Kidney tubule cell (primary cell): ENCODE measurements at regions not wholly inside any gene's neighbourhood (a gene's known extent, or its start where the extent isn't known, plus 50 kb on each side); places are given as distances from the start of the nearest gene placed in this dataset.

ENCODE experiments used
- DNase-seq: peaks from one replicate; pipeline ENCODE4 v3.0.0-alpha.2; 2018; ENCODE audit warnings: low spot score

- DNase-seq, result no peak
These were observed 348.7 kb downstream of the ZIC1 start for GRCh38 chr3:147757866-147758265.

DNA sequence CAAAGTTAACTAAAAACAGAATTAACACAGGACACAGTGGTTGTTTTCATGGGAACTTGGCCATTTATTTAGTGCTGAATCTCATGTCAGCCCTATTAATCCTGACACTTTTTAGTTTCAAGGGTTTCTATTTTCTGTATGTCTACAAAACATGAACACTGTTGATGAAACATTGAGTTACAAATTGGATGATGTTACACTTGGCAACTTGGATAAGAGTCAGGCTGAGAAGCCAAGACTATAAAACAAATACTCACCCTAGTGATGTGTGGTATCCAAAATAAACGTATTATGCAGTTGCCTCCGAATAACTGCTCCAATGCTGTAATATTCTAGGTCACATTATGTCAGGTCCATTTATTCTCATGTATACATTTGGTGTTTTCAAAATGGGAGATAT lies 349.6 kb downstream of the ZIC1 start:
- no peak for DNase-seq

DNA sequence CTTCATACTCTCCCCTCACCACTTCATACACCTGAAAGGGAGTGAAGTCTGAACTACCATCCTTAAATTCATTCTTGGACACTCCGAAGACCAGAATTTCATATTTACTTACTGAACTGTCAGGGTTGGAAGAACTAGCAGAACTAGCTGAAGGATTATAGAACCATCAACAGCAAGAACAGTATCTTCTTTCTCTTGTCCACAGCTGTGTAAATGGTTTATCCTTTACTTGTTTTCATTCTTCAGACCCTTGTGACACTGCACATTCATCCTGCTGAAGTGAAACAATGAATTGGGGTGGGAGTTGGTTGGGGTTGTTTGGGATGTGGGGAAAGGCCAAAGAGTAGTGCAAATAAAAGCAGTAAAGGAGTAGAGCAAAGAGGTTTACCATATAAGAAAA lies 350.9 kb downstream of the ZIC1 start:
- no peak for DNase-seq

DNA sequence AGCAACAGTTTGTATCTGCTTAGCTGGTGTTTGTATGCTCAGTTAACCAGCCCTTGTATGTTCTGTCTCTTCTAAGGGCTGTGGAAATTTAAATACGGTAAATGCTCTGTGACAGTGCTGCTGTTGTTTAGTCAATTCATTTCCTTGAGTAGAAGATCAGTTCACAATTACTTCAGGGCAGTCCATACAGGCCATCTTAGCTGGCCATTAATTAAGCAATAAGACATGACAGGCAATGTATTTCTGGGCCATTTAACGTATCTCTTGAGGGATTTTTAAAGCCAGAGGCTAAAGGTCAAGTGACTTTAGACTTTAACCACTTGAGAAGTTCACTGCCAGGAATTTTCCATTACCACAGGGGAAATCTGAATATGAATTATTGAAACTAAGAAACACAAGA lies 351.8 kb downstream of the ZIC1 start:
- no peak for DNase-seq

DNA sequence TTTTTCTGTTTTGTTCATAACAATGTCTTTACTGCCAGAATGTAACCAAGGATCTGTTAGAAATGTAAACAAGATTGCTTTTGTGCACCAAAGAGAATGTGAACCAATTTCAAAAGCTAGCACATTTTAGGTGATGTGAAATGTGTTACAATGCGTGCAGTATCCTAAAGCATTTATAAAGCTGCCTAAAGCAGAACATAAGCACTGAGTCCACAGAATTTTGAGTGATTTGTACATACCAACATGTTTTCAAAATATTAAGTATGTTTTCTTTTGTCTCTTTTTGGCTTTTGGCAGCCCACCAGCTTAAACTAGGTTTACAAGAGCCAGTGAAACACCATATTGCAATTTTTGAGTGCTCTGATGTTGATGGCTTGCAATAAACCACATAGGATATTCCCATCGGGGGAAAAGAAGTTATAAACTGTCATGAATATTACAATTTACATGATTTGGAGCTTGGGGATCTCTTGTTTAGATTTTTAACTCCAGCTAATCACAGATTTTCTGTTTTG lies 364.0 kb downstream of the ZIC1 start:
- DNase-seq, result no peak

GRCh38 chr3:147775411-147775810 lies 366.2 kb downstream of the ZIC1 start:
- no peak for DNase-seq

GRCh38 chr3:147775816-147776530 lies 366.8 kb downstream of the ZIC1 start:
- no peak for DNase-seq

GRCh38 chr3:147793841-147794240 lies 384.7 kb downstream of the ZIC1 start:
- DNase-seq, result no peak

- no peak for DNase-seq
These were observed 385.4 kb downstream of the ZIC1 start for GRCh38 chr3:147794596-147794995.

DNA sequence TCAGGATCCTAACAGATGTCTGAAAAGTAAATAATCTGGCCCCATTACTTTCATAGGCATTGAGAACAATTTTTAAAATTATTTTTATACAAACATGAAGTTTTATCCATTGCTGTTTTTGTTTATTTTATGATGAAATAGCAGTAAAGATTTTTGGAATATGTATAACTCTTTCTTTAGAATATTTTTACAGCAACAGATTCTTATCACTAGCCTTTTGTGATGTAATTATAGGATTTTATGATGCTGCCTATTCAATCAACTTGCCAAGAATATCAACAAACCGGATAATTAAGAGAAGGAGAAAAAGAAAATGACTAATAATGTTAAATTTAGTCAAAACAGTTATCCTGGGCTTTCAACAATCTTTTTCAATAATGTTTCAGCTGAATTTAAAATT lies 386.3 kb downstream of the ZIC1 start:
- no peak for DNase-seq

DNA sequence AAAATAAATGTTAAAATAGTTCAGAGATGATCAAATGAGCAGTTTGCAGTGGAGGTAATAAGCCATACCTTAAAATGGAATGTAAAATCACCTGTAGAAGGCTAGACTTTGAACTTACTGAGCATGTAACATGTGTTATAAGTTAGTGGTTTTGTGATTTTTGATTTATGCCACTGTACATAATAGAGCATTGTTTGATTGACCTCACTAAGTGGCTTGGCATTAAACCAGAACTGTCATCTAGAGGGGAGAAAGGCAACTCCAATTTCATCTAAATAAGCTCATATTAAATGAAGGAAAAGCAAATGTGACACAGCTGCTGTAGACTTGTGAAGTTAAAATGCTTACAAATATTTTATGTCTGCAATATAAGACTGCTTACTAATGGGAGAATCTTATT lies 387.9 kb downstream of the ZIC1 start:
- DNase-seq, result no peak

DNA sequence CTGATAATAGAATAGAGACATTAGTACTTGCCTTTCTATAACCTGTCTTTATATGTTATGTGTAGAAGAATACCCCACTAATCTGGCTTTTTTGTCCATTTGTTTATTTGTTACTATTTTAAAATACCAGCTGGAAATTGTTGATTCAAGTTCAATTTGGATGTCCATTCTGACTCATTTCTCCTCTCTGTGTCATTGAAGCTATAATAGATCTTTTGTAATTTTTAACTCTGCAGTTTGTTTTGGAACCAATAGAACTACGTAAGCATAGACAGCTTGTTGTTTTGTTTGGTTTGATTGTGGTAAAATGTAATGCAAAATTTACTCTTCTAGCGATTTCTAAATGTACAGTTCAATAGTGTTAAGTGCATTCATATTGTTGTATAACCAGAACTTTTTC lies 390.4 kb downstream of the ZIC1 start:
- no peak for DNase-seq

DNA sequence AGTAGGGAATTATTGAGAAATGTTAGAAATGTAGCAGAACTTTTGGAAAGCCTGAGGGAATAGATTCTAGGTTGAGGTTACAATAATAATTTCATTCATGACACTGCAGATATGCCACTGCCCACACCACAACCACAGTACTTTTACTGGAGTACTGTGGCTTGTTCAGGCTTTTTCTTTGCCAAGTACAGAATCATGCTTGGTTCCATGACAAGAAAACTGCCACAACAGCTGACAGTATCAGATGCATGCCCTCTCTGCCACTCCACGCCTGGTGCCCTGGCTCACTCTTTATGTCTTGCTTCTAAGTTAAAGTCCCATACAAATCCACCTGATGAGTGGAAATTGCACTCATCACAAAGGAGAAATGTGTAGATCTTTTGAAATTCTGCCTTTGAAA lies 398.6 kb downstream of the ZIC1 start:
- no peak for DNase-seq

- no peak for DNase-seq
These were observed 400.0 kb downstream of the ZIC1 start for GRCh38 chr3:147809206-147809605.

DNA sequence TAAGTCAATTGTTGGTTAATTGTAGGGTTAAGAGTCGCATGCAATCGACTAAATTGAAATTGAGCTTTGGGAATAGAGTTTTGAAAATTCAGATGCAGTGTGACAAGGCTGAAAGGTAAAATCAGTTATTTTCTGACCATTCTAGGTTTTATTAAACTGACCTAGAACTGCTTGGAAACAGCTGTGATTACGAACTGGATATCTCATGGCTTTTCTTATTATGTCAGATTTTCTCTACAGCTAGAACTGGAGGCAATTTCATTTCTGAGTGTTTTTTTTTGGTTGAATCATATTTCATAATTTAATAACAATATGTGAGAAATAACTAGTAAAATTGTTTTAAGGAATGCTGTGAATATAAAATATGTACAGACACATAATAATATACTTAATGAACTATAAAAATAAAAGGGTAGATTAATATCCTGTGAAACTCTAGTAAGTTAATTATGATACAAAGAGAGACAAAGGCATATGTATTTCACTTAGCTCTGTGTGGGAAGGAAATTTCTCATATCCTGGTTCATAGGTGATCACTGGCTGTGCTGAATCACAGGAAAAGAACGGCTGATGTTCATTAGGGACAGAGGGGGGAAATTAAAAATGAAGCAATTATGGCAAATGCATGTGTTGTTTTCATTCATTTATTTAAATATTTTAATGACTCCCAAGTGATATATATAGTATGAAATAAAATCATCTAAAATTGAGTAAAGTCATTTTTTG lies 403.2 kb downstream of the ZIC1 start:
- no peak for DNase-seq

- DNase-seq, result no peak
These were observed 404.1 kb downstream of the ZIC1 start for GRCh38 chr3:147813256-147813655.

DNA sequence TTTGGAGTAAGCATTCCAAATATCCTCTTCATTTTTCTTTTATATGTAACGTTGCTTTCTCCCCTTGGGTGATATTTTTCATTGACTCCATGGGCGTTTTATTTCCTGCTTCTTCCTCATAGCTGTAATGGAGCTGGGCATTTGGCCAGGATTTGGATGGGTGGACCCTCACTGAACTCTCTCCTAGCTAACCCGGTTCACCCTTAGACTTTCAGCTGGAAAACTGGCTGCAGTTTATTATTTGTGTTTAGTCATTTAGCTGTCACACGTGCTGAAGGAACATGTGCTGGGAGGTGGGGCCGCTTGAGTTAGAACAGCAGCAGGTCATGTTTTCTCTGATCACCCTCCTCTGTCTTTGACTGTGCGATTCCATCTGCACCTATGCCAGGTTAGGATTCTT lies 407.6 kb downstream of the ZIC1 start:
- peak; percentile 31 for DNase-seq

DNA sequence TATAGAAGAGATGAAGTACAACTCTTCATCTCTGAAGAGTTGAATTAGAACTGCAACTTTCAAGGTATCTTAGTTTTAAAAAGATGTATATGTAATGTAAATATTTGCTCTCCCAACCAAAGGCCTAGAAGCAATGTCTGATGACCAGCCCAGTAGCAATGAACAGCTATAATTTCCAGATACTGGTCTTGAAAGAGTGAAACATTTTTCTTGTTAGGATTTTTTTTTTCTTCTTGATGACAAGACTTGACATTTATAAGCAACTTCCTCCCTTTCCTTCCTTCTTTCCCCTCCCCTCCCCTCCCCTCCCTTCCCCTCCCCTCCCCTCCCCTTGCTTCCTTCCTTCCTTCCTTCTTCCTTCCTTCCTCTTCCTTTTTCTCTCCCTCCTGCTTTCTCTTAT lies 423.4 kb downstream of the ZIC1 start:
- no peak for DNase-seq

- DNase-seq, result no peak
These were observed 427.2 kb downstream of the ZIC1 start for GRCh38 chr3:147836330-147836729.

DNA sequence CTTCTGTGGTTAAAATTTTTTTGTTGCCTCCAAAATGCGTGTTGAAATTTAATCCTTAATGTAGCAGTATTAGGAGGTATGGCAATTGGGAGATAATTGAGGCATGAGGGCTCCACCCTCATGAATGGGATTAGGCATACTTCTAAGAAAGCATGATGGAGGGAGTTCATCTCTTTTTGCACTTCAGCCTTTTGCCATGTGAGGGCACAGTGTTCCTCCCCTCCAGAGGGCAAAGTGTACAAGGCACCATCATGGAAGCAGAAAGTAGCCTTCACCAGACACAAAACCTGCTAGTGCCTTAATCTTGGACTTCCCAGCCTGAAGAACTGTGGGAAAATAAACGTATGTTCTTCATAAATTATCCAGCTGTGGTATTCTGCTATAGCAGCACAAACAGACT lies 429.5 kb downstream of the ZIC1 start:
- peak; percentile 24 for DNase-seq

DNA sequence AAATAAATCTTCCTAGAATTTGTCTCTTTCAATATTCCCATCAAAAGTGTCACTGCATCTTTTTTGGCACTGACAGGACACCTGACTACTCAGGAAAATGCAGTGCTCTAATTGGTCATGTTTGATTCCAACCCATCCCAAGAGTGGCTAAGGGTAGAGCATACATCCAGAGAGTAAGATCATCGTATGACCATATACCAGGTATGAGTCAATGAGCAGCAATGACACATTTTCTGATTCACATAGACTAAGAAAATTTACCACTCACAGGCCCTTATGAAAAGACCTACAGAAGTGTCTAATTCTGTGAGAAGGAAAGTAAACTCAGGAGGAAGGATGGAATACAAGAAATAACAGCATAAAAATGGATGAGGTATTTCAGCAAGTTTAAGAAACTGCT lies 434.2 kb downstream of the ZIC1 start:
- no peak for DNase-seq

DNA sequence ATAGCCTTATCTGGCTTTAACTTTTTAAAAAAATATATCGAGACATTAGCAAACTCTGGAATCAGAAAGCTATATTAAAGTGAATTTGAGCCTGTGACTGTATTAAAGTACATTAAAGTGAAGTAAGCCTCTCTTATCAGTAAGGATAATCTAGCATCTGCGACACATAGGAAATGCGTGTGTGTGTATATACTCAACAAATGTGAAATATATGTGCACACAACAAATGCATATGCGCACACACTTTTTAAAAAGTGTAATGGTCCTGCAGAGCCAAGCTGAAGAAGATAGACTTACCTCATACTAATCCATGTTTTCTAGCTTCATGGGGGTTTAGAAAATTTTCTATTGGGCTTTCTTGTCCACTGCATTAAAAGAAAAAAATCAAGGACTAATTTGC lies 437.1 kb downstream of the ZIC1 start:
- no peak for DNase-seq

DNA sequence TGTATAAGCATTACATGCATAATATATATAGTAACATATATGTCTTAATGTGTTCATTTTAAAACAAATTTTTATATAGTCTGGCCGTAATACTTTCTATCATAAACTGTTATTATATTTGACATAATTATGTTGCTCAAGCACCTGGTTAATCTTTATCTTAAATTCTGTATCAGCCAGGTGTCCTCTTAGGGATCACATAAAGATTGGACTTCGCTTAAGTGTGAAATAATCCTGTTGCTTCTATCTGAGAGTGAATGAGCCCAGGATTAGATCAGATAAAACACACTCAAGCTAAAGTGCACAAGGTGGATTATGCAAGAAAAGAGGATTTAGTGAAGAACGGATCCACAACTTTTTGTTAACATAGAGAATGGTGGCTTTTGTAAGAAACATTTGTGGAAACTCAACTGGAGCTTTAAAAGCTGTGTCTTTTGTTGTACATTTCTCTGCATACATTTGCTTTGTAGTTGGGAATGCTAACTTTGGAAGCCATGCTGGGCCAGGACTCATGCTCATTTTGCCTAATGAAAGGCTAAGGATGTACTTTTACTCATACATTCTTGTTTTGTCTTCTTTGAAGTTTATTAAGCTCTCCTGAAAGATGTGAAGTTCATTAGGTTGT lies 437.8 kb downstream of the ZIC1 start:
- DNase-seq, result no peak
